SKM-1 treated with dmso at 0.1 percent for 144 hours (cell line): ENCODE measurements at regions not wholly inside any gene's neighbourhood (a gene's known extent, or its start where the extent isn't known, plus 50 kb on each side); places are given as distances from the start of the nearest gene placed in this dataset.
A peak's percentile ranks its signal among the peaks of the same experiment; 100 is the strongest.

Experiments used
- DNase-seq: peaks from one replicate; lab custom pipeline; 2025; ENCODE audit not compliant: unreplicated experiment; lab: John Stamatoyannopoulos, UW

DNA sequence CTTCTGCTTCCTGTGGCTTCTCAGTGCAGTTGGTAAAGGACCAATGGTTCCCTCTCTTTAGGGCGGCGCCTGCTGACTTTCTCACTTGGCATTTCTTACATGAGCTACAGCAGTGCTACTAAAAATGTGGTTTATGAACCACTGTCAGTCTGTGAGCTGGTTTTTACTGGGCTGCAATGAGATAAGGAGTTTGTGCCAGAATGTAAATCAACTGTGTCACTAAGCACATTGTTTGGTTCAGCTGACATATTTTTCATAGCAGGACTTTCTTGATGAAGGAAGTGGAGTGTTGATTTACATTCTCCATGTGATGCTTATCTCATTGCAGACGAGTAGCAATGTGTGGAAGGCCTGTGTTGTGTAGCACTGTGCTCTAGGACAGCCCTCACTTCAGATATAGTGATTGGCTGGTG, 463.3 kb downstream of the SOX6 start:
- no peak for DNase-seq

GRCh38 chr11:15896026-15896425, 460.3 kb downstream of the SOX6 start:
- DNase-seq, result no peak

GRCh38 chr11:15896530-15896929, 459.8 kb downstream of the SOX6 start:
- no peak for DNase-seq

GRCh38 chr11:15897211-15897960, 459.0 kb downstream of the SOX6 start:
- peak; percentile 66 for DNase-seq

DNA sequence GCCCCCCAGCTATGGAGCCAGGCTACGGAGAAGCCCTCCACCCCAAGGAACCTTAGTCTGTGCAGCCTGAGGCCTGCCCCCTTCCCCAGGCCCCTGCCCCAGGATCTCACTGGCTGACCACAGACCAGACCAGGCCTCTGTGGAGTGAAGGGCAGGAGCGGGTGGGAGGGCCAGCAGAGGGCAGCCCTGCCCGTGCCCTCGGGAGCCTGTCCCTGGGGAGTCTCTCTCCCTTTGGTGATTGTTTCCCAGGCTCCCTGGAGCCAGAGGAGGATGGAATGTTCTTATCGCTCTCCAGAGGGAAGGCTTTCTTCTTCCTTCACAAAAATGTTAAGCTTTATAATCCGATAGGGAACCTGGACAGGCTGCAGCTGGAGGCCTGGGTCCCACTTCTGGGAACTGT, 455.3 kb downstream of the SOX6 start:
- no peak for DNase-seq

GRCh38 chr11:15901790-15902189, 454.6 kb downstream of the SOX6 start:
- DNase-seq, result no peak

GRCh38 chr11:15903246-15903645, 453.1 kb downstream of the SOX6 start:
- no peak for DNase-seq

GRCh38 chr11:15905366-15906104, 450.8 kb downstream of the SOX6 start:
- DNase-seq, result no peak

- DNase-seq, result no peak
Observed at GRCh38 chr11:15906481-15907035, 449.8 kb downstream of the SOX6 start.

- DNase-seq, result no peak
Observed at GRCh38 chr11:15907806-15908205, 448.5 kb downstream of the SOX6 start.

DNA sequence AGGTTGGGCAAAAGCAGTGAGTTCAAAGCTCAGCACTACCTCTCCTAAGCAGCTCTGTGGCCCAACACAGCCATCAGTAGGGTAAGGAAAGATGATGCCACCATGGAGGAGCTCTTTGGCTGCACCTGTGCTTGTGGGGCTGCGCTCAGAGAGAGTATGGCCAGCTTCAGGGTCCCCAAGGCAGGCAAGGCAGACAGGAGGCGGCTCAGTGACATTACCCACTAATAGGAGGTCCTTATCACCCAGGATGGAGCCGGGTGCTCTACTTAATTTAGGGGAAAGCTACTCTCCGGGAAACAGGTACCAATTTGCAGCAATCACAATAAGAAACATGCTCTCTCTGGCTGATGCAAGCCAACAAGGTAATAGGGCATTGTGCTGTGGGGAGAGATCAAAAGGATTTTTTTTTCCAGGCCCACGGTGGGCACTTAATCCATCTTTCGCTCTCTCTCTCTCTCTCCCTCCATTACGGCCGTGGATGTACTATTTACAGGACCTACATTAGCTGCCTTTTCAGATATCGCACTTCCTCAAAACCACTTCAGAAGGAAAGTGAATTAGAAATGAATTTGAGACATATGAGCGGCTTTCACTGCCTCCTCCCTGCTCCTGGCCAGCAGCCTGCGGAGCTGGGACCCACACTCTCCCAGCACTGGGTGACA, 446.3 kb downstream of the SOX6 start:
- DNase-seq, result no peak

DNA sequence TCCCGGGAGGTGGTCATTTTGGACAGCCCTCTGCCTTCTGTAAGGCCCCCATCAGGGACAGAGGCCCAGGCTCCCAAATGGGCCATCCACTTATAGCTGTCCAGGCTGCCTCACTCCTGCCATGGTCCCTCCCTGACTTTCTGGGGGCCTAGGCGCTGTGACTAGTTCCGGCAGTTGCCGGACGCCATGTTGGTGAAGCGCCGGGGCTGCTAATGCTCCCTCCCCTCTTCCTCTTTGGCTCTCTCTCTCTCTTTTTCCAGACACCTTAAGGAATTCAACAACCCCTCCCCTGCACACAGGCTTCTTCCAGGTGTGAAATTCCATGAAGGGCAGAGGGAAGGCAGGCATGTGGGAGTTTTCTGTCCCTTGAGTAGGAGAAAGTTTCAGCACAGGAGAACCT, 445.6 kb downstream of the SOX6 start:
- DNase-seq, result no peak

DNA sequence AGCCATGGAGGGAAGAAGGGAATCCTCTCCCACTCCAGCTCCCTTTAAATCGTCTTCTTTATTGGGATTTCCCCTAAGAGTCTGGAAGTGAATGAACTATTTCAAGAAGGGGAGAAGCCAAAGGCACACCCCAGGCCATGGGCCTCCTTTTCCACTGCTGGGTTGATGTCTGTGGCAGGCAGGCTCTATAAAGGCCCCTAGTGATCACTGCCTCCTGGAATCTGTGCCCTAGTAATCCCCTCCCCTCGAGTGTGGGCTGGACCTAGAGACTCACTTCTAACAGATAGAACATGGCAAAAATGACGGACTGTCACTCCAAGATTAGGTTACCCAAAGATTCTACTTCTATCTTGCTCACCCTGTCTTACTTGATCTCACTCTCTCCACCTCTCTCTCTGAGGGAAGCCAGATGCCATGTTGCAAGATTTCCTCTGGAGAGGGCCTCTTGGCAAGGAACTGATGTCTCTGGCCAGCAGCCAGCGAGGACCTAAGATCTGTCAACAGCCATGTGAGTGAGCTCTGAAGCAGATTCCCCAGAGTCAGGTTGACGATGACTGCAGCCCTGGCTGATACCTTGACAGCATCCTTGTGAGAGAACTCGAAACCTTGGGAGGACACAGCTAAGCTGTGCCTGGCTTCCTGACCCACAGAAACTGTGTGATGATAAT, 444.8 kb downstream of the SOX6 start:
- peak; percentile 58 for DNase-seq

GRCh38 chr11:15912291-15912690, 444.1 kb downstream of the SOX6 start:
- DNase-seq, result no peak

- no peak for DNase-seq
Observed at GRCh38 chr11:15912825-15913224, 443.5 kb downstream of the SOX6 start.

- no peak for DNase-seq
Observed at GRCh38 chr11:15913261-15913660, 443.1 kb downstream of the SOX6 start.
